PC-3 (cell line): ENCODE measurements at regions not wholly inside any gene's neighbourhood (a gene's known extent, or its start where the extent isn't known, plus 50 kb on each side); places are given as distances from the start of the nearest gene placed in this dataset.

Experiments
- ATAC-seq: fragments of 200-7000 bp; cut with Tn5 transposase; 2 replicates; pipeline ENCODE4 v1.9.1; 2020; ENCODE audit warnings: mild to moderate bottlenecking, moderate library complexity
- BruUV-seq: library from RNA; stranded (reverse); fragments of 400-500 nt; replicated peaks from 2 replicates; lab custom pipeline; 2021; lab: Mats Ljungman, UMichigan
- CTCF ChIA-PET: fragments of 300-600 bp; sonication (Branson Sonifier 250); formaldehyde crosslinking; loops from one replicate; lab custom pipeline; 2022; ENCODE audit warnings: antibody characterized with exemption; lab: Charles Lee
- POLR2A ChIA-PET: fragments of 300-600 bp; sonication (Branson Sonifier 250); formaldehyde crosslinking; loops from one replicate; lab custom pipeline; 2022; ENCODE audit warnings: antibody characterized with exemption; ENCODE audit not compliant: unreplicated experiment; lab: Charles Lee
- DNase-seq: peaks from one replicate; pipeline ENCODE4 v3.0.0-alpha.2; 2015
- H2AFZ ChIP-seq: fragments of 300-600 bp; sonication (generic); 2 replicates; pipeline ENCODE4 v1.6.0; 2016; ENCODE audit warnings: antibody characterized with exemption, low read length
- H3F3A ChIP-seq: fragments of 300-600 bp; sonication (generic); one replicate; pipeline ENCODE4 v1.6.0; 2017; ENCODE audit warnings: antibody characterized with exemption, low read length, control low read depth, mild to moderate bottlenecking; ENCODE audit not compliant: unreplicated experiment
- H3K27ac ChIP-seq: fragments of 300-600 bp; sonication (generic); 2 replicates; pipeline ENCODE4 v1.5.1; 2016; ENCODE audit warnings: mild to moderate bottlenecking, low read length
- H3K27me3 ChIP-seq: fragments of 300-600 bp; sonication (generic); 2 replicates; pipeline ENCODE4 v1.6.1; 2016; ENCODE audit warnings: low read length, mixed read lengths
- H3K36me3 ChIP-seq: fragments of 300-600 bp; sonication (generic); 2 replicates; pipeline ENCODE4 v1.6.1; 2016; ENCODE audit warnings: low read depth, mixed run types, low read length, mixed read lengths
- H3K4me1 ChIP-seq: fragments of 300-600 bp; sonication (generic); 2 replicates; pipeline ENCODE4 v1.5.1; 2016; ENCODE audit warnings: low read length; ENCODE audit not compliant: insufficient read depth
- H3K4me2 ChIP-seq: fragments of 300-600 bp; sonication (generic); 2 replicates; pipeline ENCODE4 v1.6.0; 2016; ENCODE audit warnings: low read length
- H3K4me3 ChIP-seq: fragments of 300-600 bp; sonication (generic); 2 replicates; pipeline ENCODE4 v1.5.1; 2016; ENCODE audit warnings: mild to moderate bottlenecking, low read length, mixed read lengths
- H3K79me2 ChIP-seq: fragments of 300-600 bp; sonication (generic); 2 replicates; pipeline ENCODE4 v1.6.1; 2017; ENCODE audit warnings: low read length, mixed read lengths
- H3K9ac ChIP-seq: fragments of 300-600 bp; sonication (generic); 2 replicates; pipeline ENCODE4 v1.6.0; 2016; ENCODE audit warnings: mild to moderate bottlenecking, low read length
- H3K9me2 ChIP-seq: fragments of 300-600 bp; sonication (generic); replicated peaks from 2 replicates; pipeline ENCODE4 v1.6.1; 2016; ENCODE audit warnings: mixed run types, low read length, mixed read lengths
- H3K9me3 ChIP-seq: fragments of 300-600 bp; sonication (generic); 2 replicates; pipeline ENCODE4 v1.6.1; 2016; ENCODE audit warnings: low read length, mixed read lengths
- H4K20me1 ChIP-seq: fragments of 300-600 bp; sonication (generic); 2 replicates; pipeline ENCODE4 v1.6.1; 2016; ENCODE audit warnings: low read length, mixed read lengths
- CTCF ChIP-seq: fragments of 300-600 bp; sonication (generic); conservative IDR thresholded peaks from 2 replicates; pipeline ENCODE4 v1.5.1; 2017; ENCODE audit warnings: antibody characterized with exemption, low read depth, mild to moderate bottlenecking, low read length
- EZH2 ChIP-seq: fragments of 300-600 bp; sonication (generic); IDR thresholded peaks from one replicate; pipeline ENCODE4 v1.6.1; 2017; ENCODE audit warnings: antibody characterized with exemption, mild to moderate bottlenecking, low read length; ENCODE audit not compliant: unreplicated experiment
- EZH2phosphoT487 ChIP-seq: fragments of 300-600 bp; sonication (generic); IDR thresholded peaks from 2 replicates; pipeline ENCODE4 v1.6.1; 2018; ENCODE audit warnings: mild to moderate bottlenecking, antibody characterized with exemption, low read length, borderline replicate concordance
- intact Hi-C: fragments of 100-400 bp; cut with micrococcal nuclease; formaldehyde crosslinking; loops from 2 replicates; pipeline ENCODE4 v1.9.0; 2023

GRCh38 chr6:115360602-115361325 is 699.9 kb downstream of the FRK start:
- Histone ChIP-seq H3K4me2 (no peak overlapping the region), H3K27ac (no peak overlapping the region), H4K20me1 (no peaks in the 10 kb centered on the region), H3K4me1 (no peaks in the 10 kb centered on the region), H3F3A (no peaks in the 10 kb centered on the region), H3K27me3 (no peaks in the 10 kb centered on the region), H3K4me3 (no peak overlapping the region), H3K79me2 (no peaks in the 10 kb centered on the region), H3K36me3 (no peaks in the 10 kb centered on the region), H3K9ac (no peak overlapping the region), H2AFZ (no peak overlapping the region), H3K9me2 (no peaks in the 10 kb centered on the region), H3K9me3 (no peaks in the 10 kb centered on the region)
- ATAC-seq (no peak), DNase-seq (no peak)
- no peak for TF ChIP-seq EZH2
- TF ChIP-seq CTCF, result no peak
- no peak for TF ChIP-seq EZH2phosphoT487
- POLR2A ChIA-PET, result no interaction called here
- CTCF ChIA-PET, result no interaction called here
- BruUV-seq, result no TSS peak
- intact Hi-C loops, result no loop called here

- Histone ChIP-seq H3K27ac (no peak overlapping the region), H3K9me3 (no peaks in the 10 kb centered on the region), H4K20me1 (no peaks in the 10 kb centered on the region), H3K27me3 (no peaks in the 10 kb centered on the region), H3K36me3 (no peaks in the 10 kb centered on the region), H3K9me2 (no peaks in the 10 kb centered on the region), H3F3A (no peaks in the 10 kb centered on the region), H3K4me2 (no peak overlapping the region), H2AFZ (no peak overlapping the region), H3K9ac (no peak overlapping the region), H3K4me3 (no peak overlapping the region), H3K79me2 (no peaks in the 10 kb centered on the region), H3K4me1 (no peaks in the 10 kb centered on the region)
- ATAC-seq, result no peak
- POLR2A ChIA-PET, result no interaction called here
- intact Hi-C loops, result no loop called here
- BruUV-seq, result no TSS peak
- no peak for DNase-seq
- TF ChIP-seq EZH2 (no peak), EZH2phosphoT487 (no peak), CTCF (no peak)
- CTCF ChIA-PET, result no interaction called here
Measured at GRCh38 chr6:115358616-115359015, 702.1 kb downstream of the FRK start.

- ChIA-PET CTCF (no interaction called here), POLR2A (no interaction called here)
- Histone ChIP-seq H2AFZ (no peak overlapping the region), H4K20me1 (no peaks in the 10 kb centered on the region), H3F3A (no peaks in the 10 kb centered on the region), H3K9me3 (no peaks in the 10 kb centered on the region), H3K9me2 (no peaks in the 10 kb centered on the region), H3K79me2 (no peaks in the 10 kb centered on the region), H3K27me3 (no peaks in the 10 kb centered on the region), H3K27ac (no peak overlapping the region), H3K9ac (no peak overlapping the region), H3K4me3 (no peak overlapping the region), H3K36me3 (no peaks in the 10 kb centered on the region), H3K4me2 (no peak overlapping the region), H3K4me1 (no peaks in the 10 kb centered on the region)
- ATAC-seq, result no peak
- BruUV-seq, result no TSS peak
- intact Hi-C loops, result no loop called here
- TF ChIP-seq EZH2phosphoT487, result no peak
- no peak for TF ChIP-seq CTCF
- no peak for TF ChIP-seq EZH2
- DNase-seq, result no peak
Measured at GRCh38 chr6:115356371-115356770, 704.3 kb downstream of the FRK start.
